ENCODE measurements at regions not wholly inside any gene's neighbourhood (a gene's known extent, or its start where the extent isn't known, plus 50 kb on each side); places are given as distances from the start of the nearest gene placed in this dataset.

DNA sequence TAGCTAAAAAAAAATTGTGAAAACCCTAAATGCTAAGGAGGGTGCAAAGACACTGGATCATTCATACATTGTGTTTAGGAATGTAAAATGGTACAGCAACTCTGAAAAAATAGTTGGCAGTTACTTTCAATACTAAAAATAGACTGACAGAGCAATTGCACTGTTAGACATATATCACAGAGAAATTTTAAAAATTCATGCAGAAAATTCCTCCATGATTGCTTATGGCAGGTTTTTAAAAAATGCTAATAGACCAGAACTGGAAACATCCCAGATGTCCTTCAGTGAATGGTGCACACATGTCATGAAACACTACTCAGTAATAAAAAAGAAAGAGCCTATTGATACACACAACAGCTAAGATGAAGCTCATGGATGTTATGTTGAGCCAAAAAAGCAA, 349.8 kb upstream of the DAB2 start:
- TF ChIP-seq, protein P1, sequence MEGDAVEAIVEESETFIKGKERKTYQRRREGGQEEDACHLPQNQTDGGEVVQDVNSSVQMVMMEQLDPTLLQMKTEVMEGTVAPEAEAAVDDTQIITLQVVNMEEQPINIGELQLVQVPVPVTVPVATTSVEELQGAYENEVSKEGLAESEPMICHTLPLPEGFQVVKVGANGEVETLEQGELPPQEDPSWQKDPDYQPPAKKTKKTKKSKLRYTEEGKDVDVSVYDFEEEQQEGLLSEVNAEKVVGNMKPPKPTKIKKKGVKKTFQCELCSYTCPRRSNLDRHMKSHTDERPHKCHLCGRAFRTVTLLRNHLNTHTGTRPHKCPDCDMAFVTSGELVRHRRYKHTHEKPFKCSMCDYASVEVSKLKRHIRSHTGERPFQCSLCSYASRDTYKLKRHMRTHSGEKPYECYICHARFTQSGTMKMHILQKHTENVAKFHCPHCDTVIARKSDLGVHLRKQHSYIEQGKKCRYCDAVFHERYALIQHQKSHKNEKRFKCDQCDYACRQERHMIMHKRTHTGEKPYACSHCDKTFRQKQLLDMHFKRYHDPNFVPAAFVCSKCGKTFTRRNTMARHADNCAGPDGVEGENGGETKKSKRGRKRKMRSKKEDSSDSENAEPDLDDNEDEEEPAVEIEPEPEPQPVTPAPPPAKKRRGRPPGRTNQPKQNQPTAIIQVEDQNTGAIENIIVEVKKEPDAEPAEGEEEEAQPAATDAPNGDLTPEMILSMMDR (IDR thresholded peaks at IDR 0.05): no peak
- TF ChIP-seq POLR2AphosphoS5 (IDR thresholded peaks at IDR 0.05): no peak
